OCI-LY1 (cell line): ENCODE measurements at regions not wholly inside any gene's neighbourhood (a gene's known extent, or its start where the extent isn't known, plus 50 kb on each side); places are given as distances from the start of the nearest gene placed in this dataset.

ENCODE experiments used
- H2AFZ ChIP-seq: fragments of 200-600 bp; sonication (generic), shearing (Covaris generic); 2 replicates; pipeline ENCODE4 v1.6.0; 2014; ENCODE audit warnings: antibody characterized with exemption, mild to moderate bottlenecking, low read length
- H3F3A ChIP-seq: fragments of 200-600 bp; sonication (generic), shearing (Covaris generic); 2 replicates; pipeline ENCODE4 v1.6.0; 2014; ENCODE audit warnings: mild to moderate bottlenecking, antibody characterized with exemption, low read length, moderate library complexity; ENCODE audit not compliant: insufficient read depth
- H3K27ac ChIP-seq: fragments of 200-600 bp; sonication (generic); 2 replicates; pipeline ENCODE4 v1.5.1; 2014; ENCODE audit warnings: low read length, mixed run types, mild to moderate bottlenecking, low read depth; ENCODE audit not compliant: poor library complexity, severe bottlenecking
- H3K27me3 ChIP-seq: fragments of 200-600 bp; sonication (generic); 2 replicates; pipeline ENCODE4 v1.6.0; 2014; ENCODE audit warnings: antibody characterized with exemption, mild to moderate bottlenecking, low read length, moderate library complexity; ENCODE audit not compliant: insufficient read depth
- H3K36me3 ChIP-seq: fragments of 200-600 bp; sonication (generic); 2 replicates; pipeline ENCODE4 v1.6.1; 2014; ENCODE audit warnings: mild to moderate bottlenecking, antibody characterized with exemption, low read length, moderate library complexity, mixed read lengths; ENCODE audit not compliant: insufficient read depth
- H3K4me1 ChIP-seq: fragments of 200-600 bp; sonication (generic); 2 replicates; pipeline ENCODE4 v1.5.1; 2014; ENCODE audit warnings: mild to moderate bottlenecking, low read length, moderate library complexity; ENCODE audit not compliant: insufficient read depth, severe bottlenecking
- H3K4me2 ChIP-seq: fragments of 200-600 bp; sonication (generic), shearing (Covaris generic); 2 replicates; pipeline ENCODE4 v1.6.1; 2014; ENCODE audit warnings: low read length
- H3K4me3 ChIP-seq: fragments of 200-600 bp; sonication (generic); 2 replicates; pipeline ENCODE4 v1.5.1; 2014; ENCODE audit warnings: low read length, low read depth, mild to moderate bottlenecking, mixed read lengths; ENCODE audit not compliant: poor library complexity, severe bottlenecking
- H3K79me2 ChIP-seq: fragments of 200-600 bp; shearing (Covaris generic); 2 replicates; pipeline ENCODE4 v1.6.1; 2016; ENCODE audit warnings: mixed run types, low read length, mixed read lengths; ENCODE audit not compliant: insufficient read depth
- H3K9ac ChIP-seq: fragments of 200-600 bp; sonication (generic), shearing (Covaris generic); 2 replicates; pipeline ENCODE4 v1.6.1; 2014; ENCODE audit warnings: mild to moderate bottlenecking, low read length, mixed read lengths
- H3K9me2 ChIP-seq: fragments of 200-600 bp; sonication (generic), shearing (Covaris generic); 2 replicates; pipeline ENCODE4 v1.6.1; 2014; ENCODE audit warnings: low read depth, mild to moderate bottlenecking, low read length, mixed read lengths
- H3K9me3 ChIP-seq: fragments of 200-600 bp; shearing (Covaris generic); 2 replicates; pipeline ENCODE4 v1.6.1; 2014; ENCODE audit warnings: low read length, mixed read lengths
- H4K20me1 ChIP-seq: fragments of 200-600 bp; sonication (generic), shearing (Covaris generic); 2 replicates; pipeline ENCODE4 v1.6.0; 2016; ENCODE audit warnings: mild to moderate bottlenecking, low read length; ENCODE audit not compliant: insufficient read depth
- EZH2 ChIP-seq: fragments of 200-600 bp; sonication (generic), shearing (Covaris generic); IDR thresholded peaks from 2 replicates; pipeline ENCODE4 v1.8.0; 2017; ENCODE audit warnings: borderline replicate concordance, mixed run types, mild to moderate bottlenecking, antibody characterized with exemption, low read length, moderate library complexity, mixed read lengths
- TF ChIP-seq, protein P1 (sequence below): fragments of 200-600 bp; sonication (generic), shearing (Covaris generic); IDR thresholded peaks from 2 replicates; pipeline ENCODE4 v1.5.1; 2017; ENCODE audit warnings: mild to moderate bottlenecking, antibody characterized with exemption, low read length, moderate library complexity, mixed read lengths

DNA sequence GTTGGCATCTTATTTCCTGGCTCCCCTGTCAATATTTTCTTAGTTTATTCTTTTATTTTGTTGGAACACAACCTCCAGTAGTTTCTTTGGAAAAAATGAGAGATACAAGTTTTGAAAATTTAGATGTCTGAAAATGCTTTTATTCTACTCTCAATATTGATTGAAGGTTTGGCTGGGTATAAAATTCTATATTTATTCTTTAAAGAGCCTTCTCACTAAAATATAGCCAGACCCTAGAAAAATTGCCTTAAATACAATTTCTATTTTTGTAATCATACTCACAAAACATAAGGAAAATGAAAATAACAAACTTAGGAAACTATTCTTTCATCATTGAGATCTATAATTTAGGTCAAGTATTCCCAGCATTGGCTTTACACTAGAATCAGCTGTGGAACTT is 103.7 kb downstream of the CYP26B1 start:
- Histone ChIP-seq H3K9me3 (no peaks in the 10 kb centered on the region), H4K20me1 (no peaks in the 10 kb centered on the region), H3K9me2 (no peaks in the 10 kb centered on the region), H3K27ac (no peak overlapping the region), H2AFZ (no peak overlapping the region), H3K79me2 (no peaks in the 10 kb centered on the region), H3K27me3 (no peaks in the 10 kb centered on the region), H3K36me3 (no peaks in the 10 kb centered on the region), H3K4me1 (no peaks in the 10 kb centered on the region), H3F3A (no peaks in the 10 kb centered on the region), H3K9ac (no peak overlapping the region), H3K4me2 (no peak overlapping the region), H3K4me3 (no peak overlapping the region)
- no peak for TF ChIP-seq EZH2
- TF ChIP-seq, protein P1, sequence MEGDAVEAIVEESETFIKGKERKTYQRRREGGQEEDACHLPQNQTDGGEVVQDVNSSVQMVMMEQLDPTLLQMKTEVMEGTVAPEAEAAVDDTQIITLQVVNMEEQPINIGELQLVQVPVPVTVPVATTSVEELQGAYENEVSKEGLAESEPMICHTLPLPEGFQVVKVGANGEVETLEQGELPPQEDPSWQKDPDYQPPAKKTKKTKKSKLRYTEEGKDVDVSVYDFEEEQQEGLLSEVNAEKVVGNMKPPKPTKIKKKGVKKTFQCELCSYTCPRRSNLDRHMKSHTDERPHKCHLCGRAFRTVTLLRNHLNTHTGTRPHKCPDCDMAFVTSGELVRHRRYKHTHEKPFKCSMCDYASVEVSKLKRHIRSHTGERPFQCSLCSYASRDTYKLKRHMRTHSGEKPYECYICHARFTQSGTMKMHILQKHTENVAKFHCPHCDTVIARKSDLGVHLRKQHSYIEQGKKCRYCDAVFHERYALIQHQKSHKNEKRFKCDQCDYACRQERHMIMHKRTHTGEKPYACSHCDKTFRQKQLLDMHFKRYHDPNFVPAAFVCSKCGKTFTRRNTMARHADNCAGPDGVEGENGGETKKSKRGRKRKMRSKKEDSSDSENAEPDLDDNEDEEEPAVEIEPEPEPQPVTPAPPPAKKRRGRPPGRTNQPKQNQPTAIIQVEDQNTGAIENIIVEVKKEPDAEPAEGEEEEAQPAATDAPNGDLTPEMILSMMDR: no peak

- Histone ChIP-seq H3F3A (no peaks in the 10 kb centered on the region), H3K4me1 (no peaks in the 10 kb centered on the region), H3K9me2 (no peaks in the 10 kb centered on the region), H3K79me2 (no peaks in the 10 kb centered on the region), H2AFZ (no peak overlapping the region), H3K27me3 (no peaks in the 10 kb centered on the region), H3K4me3 (no peak overlapping the region), H4K20me1 (no peaks in the 10 kb centered on the region), H3K27ac (no peak overlapping the region), H3K9ac (no peak overlapping the region), H3K36me3 (no peaks in the 10 kb centered on the region), H3K4me2 (no peak overlapping the region), H3K9me3 (no peaks in the 10 kb centered on the region)
- TF ChIP-seq EZH2: no peak
- TF ChIP-seq, protein P1: no peak
These were observed 106.0 kb downstream of the CYP26B1 start for GRCh38 chr2:72041638-72042111.

DNA sequence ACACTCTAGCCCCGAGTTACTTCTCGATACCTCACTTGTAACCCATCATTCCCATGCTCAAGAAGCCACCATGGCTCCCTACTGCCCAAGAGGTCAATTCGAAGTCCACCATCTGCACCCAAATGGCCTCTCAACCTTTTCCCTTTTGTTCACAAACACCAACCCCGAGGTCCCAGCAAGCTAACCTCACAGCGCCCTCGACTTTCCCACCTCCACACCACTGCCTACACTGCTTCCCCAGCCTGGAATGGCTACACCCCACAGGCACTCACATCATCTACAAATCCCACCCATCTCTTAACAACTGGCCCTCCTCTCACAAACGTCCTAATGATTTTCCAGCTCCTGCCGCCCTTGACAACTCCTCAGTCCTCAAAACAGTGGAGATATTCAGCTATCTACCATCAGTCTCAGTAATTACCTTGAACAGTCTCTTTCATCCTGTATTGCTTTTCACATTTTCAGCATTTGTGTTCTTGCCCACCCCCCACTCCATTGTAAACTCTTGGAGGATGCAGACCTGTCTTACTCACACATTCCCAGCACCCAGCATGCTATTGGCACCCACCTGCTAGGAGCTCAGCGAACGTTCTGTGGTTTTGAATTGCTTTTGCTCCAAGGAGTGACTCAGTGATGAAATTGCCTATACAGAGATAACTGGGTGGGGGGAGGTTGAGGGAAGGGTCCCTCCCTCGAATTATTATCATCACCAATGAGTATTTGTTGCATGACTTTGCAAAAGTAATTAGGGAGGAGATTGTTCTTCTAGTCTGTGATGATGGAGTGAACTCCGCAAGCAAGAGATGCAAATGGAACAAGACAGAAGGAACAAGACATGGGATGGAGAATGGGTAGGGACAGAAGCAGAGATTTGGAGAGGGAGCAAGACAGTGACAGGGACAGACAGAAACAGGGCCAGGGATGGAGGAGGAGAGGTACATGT is 106.8 kb downstream of the CYP26B1 start:
- TF ChIP-seq, protein P1: no peak
- TF ChIP-seq EZH2: no peak
- Histone ChIP-seq H2AFZ (no peak overlapping the region), H3K4me3 (no peak overlapping the region), H3K9me3 (no peaks in the 10 kb centered on the region), H3K27ac (no peak overlapping the region), H3K9ac (no peak overlapping the region), H3F3A (no peaks in the 10 kb centered on the region), H3K9me2 (no peaks in the 10 kb centered on the region), H3K79me2 (no peaks in the 10 kb centered on the region), H3K27me3 (no peaks in the 10 kb centered on the region), H3K36me3 (no peaks in the 10 kb centered on the region), H3K4me1 (no peaks in the 10 kb centered on the region), H4K20me1 (no peaks in the 10 kb centered on the region), H3K4me2 (no peak overlapping the region)
